ENCODE measurements at regions not wholly inside any gene's neighbourhood (a gene's known extent, or its start where the extent isn't known, plus 50 kb on each side); places are given as distances from the start of the nearest gene placed in this dataset.

- no peak for TF ChIP-seq CTCF (IDR thresholded peaks at IDR 0.05 in 2 of 3, conservative IDR thresholded peaks at IDR 0.05 in 1 of 3; ENCODE audit: borderline replicate concordance in 1 of 3, insufficient read depth in 1 of 3, low read depth in 2 of 3, low read length in 2 of 3)
- TF ChIP-seq SRF (IDR thresholded peaks at IDR 0.05; ENCODE audit: low read depth) = no peak
- TF ChIP-seq EZH2phosphoT487 (IDR thresholded peaks at IDR 0.05; ENCODE audit: borderline replicate concordance) = no peak
- no peak for TF ChIP-seq YY1 (IDR thresholded peaks at IDR 0.05; ENCODE audit: extremely low read depth, insufficient replicate concordance, low read depth, low read length)
- no peak for TF ChIP-seq RAD21 (IDR thresholded peaks at IDR 0.05; ENCODE audit: low read depth)
- no peak for TF ChIP-seq SP1 (IDR thresholded peaks at IDR 0.05; ENCODE audit: low read depth)
- TF ChIP-seq ATF3 (IDR thresholded peaks at IDR 0.05) = no peak
- TF ChIP-seq MAX (IDR thresholded peaks at IDR 0.05) = no peak
- TF ChIP-seq ZFX (IDR thresholded peaks at IDR 0.05) = no peak
These were observed 51.7 kb upstream of the NFIB start (continued) for GRCh38 chr9:14365670-14366069.

All from HCT116 (cell line).